ES-I3 (cell line): ENCODE measurements at regions not wholly inside any gene's neighbourhood (a gene's known extent, or its start where the extent isn't known, plus 50 kb on each side); places are given as distances from the start of the nearest gene placed in this dataset.

Source experiments
- H3K36me3 ChIP-seq: 2 replicates; pipeline ENCODE4 v1.6.1; 2013; ENCODE audit warnings: mild to moderate bottlenecking, low read length, control low read depth, moderate library complexity; ENCODE audit not compliant: insufficient read depth
- H3K4me1 ChIP-seq: 2 replicates; pipeline ENCODE4 v1.6.1; 2013; ENCODE audit warnings: mild to moderate bottlenecking, control low read depth, low read length; ENCODE audit not compliant: insufficient read depth
- H3K9ac ChIP-seq: 2 replicates; pipeline ENCODE4 v1.6.1; 2013; ENCODE audit warnings: low read depth, mild to moderate bottlenecking, low read length, moderate library complexity
- H3K9me3 ChIP-seq: 2 replicates; pipeline ENCODE4 v1.6.1; 2013; ENCODE audit warnings: mild to moderate bottlenecking, low read length, moderate library complexity; ENCODE audit not compliant: control insufficient read depth, insufficient read depth

DNA sequence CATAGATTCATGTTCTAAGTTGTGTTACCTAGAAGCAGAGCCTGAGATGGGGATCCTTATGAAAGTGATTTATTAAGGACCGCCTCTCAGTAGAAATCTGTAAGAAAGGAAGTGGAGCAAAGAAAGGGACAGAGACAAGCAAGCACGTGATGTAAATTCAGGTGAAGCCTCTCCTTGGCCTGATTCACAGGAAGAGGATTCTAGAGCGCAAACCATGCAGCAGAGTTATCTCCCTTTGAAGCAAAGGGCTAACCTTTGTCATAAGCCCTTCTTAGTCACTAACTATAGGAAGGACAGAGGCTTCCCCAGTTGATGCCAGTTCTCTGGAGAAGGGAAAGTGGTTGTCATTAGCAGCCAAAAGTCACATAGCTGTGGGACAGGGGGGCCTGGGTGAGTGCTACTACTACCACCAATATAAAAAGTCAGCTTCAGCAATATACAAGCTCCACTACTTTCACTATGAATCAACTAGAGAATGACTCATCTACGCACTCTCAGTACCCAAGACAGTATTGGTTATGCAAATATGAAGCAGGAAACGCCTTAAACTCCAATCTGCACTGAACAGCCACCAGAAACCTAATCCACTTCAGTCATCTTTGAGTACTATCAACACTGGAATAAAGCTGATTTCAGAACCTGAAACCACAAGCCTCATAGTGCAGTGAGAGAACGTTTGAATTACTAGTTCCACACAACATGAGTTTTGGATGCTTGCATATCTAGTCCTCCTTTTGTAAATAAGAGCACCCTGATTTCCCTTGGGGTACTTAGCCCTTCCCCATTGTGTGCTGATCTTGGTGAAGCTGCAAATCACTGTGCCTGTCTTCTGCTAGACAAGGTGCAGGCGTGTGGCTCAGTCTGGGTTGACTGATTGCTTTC is 162.7 kb downstream of the ZNF608 start:
- Histone ChIP-seq H3K4me1 (peaks cover 26% of the 10 kb centered on the region), H3K36me3 (no peaks in the 10 kb centered on the region), H3K9me3 (no peaks in the 10 kb centered on the region), H3K9ac (no peak overlapping the region)

DNA sequence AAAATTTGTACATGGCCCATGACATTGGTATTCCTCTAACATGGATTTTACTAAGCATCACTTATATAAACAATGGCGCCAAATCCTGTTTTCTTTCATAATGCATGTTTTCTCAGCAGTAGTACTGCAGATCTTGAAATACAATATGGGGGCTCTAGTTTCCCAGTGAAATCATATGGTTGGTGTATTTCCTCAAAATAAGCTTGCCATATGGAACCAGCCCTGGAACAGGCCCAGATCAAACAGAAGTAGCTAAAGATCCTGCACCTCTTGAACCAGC is 163.9 kb downstream of the ZNF608 start:
- no peaks in the 10 kb centered on the region for H3K9me3 ChIP-seq
- H3K36me3 ChIP-seq, result no peaks in the 10 kb centered on the region
- H3K9ac ChIP-seq, result no peak overlapping the region
- H3K4me1 ChIP-seq, result peaks cover 26% of the 10 kb centered on the region

DNA sequence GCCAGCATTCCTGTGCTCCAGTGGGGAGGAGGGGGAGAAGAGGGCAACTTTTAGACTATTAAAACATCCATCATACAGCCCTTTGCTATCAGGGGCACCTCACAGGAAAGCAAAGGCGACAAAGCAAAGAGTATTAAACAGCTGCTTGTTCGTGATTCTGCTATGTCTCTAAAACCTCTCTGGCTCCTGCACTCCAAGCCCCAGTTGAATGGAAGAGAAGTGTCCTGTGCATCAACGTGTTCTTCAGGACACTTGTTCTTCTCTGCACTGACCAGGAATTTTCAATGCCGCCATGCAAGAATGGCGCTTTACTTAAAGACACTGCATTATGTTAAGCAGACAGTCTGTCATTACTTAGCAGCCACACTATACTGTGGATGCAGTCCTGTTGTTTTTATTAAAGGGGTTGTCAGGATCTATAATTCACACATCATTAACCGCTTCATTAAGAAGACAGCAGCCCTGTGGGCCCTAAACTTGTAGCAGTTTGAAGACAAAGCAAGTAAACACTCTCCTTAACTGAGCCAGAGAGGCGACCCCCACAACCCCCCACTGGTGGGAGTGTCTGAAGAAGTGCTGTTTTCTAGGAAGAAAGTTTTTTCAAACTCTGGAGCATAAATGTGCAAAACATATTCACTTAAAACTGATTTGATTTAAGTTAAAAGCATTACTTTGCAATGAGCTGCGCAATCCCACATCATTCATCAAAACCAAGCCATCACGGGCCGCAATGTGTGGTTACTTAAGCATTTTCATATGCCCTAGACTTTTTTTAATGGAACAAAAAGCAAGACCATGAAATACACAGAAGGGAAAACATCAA is 164.5 kb downstream of the ZNF608 start:
- Histone ChIP-seq H3K9me3 (no peaks in the 10 kb centered on the region), H3K36me3 (no peaks in the 10 kb centered on the region), H3K4me1 (peaks cover 26% of the 10 kb centered on the region), H3K9ac (no peak overlapping the region)

DNA sequence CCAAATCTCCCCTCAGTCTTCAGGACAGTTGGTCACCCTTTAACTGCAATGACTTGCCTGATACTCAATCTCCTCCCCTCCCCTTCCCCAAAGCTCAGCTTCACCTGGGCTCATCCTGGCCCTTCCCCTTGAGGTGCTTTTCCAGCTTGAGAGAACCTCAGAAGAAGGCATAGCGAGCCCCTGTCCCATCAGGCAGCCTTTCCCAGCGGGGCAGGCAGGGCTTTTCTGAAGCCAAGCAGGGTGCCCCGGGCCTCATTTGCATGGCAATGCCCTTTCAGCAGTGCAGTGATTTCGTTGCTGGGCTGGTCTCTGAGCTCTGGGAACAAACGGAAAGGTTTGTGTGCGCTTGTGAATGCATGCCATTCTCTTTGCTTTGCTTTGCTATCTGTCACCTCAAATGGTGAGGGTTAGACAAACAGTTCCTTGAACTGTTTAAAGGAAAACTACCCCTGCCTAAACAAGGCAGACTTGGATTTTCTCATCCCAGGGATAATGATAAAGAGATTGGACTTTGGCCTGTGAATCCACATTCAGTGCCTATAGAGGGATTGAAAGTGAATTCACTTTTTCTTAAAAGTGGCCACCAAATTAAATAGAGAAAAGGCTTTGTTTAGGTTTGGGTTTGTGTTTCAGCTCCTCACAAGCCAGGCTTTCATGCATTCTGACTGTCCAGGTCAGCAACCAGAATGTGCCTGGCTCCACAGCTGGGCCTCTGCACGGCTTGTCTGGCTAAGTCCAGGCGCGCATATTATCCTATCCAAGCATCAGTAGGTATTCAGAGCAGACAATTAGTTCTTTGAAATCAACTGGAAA is 165.3 kb downstream of the ZNF608 start:
- H3K36me3 ChIP-seq, result no peaks in the 10 kb centered on the region
- peaks cover 26% of the 10 kb centered on the region for H3K4me1 ChIP-seq
- no peak overlapping the region for H3K9ac ChIP-seq
- H3K9me3 ChIP-seq, result no peaks in the 10 kb centered on the region

DNA sequence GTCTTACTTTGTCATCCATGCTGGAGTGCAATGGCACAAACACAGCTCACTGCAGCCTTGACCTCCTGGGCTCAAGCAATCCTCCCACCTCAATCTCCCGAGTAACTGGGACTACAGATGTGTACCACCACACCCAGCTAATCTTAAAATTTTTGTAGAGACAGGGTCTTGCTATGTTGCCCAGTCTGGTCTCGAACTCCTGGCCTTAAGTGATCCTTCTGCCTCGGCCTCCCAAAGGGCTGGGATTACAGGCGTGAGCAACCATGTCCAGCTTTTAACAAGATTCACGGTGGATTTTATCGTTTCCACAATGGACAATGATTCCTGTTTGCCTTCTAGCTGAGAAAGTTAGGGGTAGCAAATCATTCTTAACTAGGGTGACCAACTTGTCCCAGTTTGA is 165.9 kb downstream of the ZNF608 start:
- Histone ChIP-seq H3K36me3 (no peaks in the 10 kb centered on the region), H3K9me3 (no peaks in the 10 kb centered on the region), H3K4me1 (peaks cover 26% of the 10 kb centered on the region), H3K9ac (no peak overlapping the region)

DNA sequence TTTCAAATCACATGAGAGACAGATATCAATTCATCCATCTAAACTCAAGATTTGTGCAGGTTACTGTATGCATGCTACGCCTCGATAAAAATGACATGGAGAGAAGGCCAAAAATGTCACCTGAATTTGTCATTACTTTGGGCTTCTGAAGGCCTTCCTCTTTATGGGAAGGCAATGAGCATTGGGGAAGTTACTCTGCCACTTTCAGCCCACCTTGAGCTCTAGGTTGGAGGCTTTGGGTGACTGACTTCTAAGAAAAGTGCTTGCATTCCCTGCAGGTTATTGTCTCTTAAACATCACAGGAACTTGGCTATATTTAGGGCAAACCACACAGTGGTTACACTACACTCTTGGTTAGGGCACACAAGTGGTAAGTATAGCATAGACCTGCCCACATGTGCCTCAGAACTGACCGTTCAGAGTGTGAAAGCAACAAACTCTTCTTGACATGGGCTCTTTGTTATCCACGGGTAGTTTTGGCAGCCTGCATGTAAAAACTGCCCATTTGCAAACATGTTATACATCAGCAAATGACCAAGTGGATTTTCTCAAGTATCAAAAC is 169.5 kb downstream of the ZNF608 start:
- H3K36me3 ChIP-seq, result no peaks in the 10 kb centered on the region
- no peak overlapping the region for H3K9ac ChIP-seq
- no peaks in the 10 kb centered on the region for H3K9me3 ChIP-seq
- peaks cover 21% of the 10 kb centered on the region for H3K4me1 ChIP-seq

DNA sequence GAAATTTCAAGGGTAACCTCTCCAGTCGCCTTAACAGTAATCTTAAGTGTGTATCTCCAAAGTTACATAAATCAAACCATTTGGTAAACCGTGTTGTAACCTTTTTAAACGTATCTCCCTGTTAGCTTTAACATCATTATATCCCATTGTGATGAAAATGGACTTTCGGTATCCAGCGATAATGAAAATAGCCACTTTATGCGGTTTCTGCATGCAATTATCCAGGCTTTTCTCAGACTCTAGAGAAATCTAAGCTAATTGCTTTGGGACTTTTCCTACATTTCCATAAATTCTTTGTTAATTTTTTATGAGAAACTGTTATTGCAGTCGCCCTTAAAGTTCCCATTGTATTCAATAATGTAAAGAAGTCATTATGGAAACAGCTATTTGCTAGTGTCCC is 170.7 kb downstream of the ZNF608 start:
- no peaks in the 10 kb centered on the region for H3K36me3 ChIP-seq
- no peaks in the 10 kb centered on the region for H3K9me3 ChIP-seq
- no peak overlapping the region for H3K9ac ChIP-seq
- peaks cover 12% of the 10 kb centered on the region for H3K4me1 ChIP-seq

DNA sequence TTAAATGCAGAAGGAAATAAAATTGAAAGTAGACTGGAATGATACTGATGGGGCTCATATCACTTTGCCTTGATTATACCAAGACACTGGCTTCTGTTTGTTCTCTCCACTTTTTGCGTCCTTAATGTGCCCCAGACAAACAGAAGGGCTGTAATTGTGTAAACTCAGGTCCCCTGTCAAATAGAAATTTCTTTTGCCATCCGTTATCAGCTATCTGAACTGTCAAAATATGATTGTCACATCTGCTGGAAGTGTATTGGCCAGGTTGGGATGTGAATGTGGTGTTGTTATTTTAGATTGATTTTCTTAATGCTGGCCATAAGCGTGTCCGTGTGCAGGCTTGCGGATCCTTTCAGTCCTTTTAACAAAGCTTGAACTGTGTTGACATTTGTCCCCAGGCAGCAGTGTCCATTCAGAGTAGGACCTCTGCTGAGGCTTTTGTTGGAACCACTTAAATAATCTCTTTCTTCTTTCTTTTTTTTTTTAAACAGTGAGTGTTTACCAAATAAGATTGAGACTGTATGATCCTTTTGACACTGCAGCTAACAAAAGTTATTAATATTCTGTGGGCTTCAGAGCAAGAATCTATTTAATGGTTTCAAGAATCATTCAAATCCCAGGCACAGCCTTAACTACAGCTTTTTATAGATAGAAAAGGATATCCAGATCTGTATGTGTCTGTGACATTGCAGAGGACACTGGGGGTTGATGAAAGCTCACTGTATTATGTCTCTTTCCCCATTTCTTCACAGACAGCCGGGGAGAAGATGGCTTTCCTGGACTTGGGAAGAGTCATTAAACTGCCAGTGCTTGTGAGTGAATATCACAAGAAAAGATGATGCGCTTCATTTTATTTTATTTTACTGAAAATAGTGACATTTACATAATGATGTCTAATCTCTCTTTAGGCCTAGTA is 171.7 kb downstream of the ZNF608 start:
- H3K9me3 ChIP-seq, result no peaks in the 10 kb centered on the region
- peaks cover 12% of the 10 kb centered on the region for H3K4me1 ChIP-seq

DNA sequence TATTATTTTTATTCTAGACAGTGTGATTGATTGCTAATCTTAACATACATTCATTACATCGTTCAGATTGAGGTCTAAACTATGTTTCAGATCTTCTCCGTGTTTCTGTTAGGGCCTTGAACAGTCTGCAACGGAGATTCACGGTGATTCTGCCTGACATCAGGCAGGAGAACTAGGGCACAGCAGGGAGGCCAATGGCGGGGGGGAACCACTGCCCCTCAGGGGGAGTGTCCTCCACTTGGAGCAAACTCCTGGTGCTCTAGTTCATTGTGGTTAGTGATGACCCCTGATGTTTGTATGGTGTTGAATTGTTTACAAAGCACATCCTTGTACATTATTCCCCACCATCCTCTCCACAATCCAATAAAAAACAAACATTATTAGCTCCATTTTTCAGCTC is 173.5 kb downstream of the ZNF608 start:
- H3K9me3 ChIP-seq, result no peaks in the 10 kb centered on the region
- H3K4me1 ChIP-seq, result peaks cover 12% of the 10 kb centered on the region
- no peaks in the 10 kb centered on the region for H3K36me3 ChIP-seq
- no peak overlapping the region for H3K9ac ChIP-seq

More for the DNA sequence above, 171.7 kb downstream of the ZNF608 start:
- Histone ChIP-seq H3K9ac (no peak overlapping the region), H3K36me3 (no peaks in the 10 kb centered on the region)

DNA sequence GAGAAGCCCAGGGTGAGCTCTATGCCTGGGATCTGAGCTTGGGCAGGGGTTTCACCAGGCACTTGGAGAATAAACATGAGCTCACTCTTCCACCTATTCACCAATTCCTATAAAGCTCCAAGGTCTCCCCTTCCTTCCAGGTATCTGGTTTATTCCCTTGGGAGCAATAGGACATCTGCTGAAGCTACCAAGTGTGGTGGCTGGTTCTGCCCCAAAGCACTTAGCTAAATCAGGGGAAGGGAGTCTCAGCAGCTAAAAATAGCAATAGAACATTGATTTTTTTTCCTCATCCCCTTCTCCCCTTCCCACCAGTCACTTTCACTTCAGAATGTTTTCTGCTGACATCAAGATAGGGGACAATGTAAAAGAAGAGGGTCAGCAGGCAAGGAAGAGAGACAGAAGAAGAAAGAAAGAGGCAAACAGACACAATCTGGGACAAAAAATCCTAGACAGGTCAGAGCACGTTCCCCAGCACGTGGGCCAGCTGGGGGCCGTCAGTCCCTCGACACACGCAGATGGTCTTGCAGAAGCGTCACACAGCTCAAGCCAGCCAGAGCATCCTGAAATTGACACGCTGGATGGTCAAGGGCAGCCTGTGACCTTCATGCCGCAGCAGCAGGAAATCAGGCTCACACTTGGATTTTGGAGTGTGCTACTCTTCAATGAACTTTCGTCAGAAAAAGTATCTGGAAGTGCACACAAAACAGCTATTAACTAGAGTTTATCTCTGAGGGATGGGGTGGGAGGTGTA is 176.0 kb downstream of the ZNF608 start:
- Histone ChIP-seq H3K9me3 (no peaks in the 10 kb centered on the region), H3K9ac (no peak overlapping the region), H3K36me3 (no peaks in the 10 kb centered on the region), H3K4me1 (peaks cover 12% of the 10 kb centered on the region)

DNA sequence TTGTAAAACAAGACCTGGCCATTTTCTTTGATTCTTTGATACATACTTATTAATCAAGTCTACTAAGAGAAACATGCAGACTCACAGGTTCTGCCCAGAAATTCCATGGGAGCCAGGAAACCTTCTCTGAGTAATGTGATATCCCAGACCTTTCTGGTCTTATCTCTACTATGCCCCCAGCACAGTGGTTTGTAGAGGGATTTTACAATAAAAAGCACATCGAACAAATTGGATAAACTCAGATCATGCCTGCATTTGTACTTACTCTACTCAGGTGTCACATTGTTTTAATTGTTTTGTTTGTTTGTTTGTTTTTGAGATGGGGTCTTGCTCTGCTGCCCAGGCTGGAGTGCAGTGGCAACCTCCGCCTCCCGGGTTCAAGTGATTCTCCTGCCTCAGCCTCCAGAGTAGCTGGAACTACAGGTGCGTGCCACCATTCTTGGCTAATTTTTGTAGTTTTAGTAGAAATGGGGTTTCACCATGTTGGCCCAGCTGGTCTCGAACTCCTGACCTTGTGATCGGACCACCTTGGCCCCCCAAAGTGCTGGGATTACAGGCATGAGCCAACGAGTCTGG is 179.5 kb downstream of the ZNF608 start:
- Histone ChIP-seq H3K9me3 (no peaks in the 10 kb centered on the region), H3K4me1 (no peaks in the 10 kb centered on the region), H3K9ac (no peak overlapping the region), H3K36me3 (no peaks in the 10 kb centered on the region)

DNA sequence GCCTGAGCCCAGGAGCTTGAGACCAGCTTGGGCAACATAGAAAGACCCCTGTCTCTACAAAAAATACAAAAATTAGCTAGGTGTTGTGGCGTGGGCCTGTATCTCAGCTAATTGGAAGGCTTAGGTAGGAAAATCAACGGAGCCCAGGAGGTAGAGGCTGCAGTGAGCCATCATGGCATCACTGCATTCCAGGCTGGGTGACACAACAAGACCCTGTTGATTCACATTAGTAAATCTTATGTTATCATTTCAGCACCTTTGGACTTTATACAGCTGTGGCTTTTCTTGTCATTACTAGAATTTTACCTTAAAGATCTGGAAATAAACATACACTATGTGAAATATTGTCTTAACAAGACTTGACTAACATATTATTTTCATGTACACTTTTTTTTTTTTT is 185.0 kb downstream of the ZNF608 start:
- H3K9ac ChIP-seq, result no peak overlapping the region
- no peaks in the 10 kb centered on the region for H3K36me3 ChIP-seq
- no peaks in the 10 kb centered on the region for H3K9me3 ChIP-seq
- H3K4me1 ChIP-seq, result no peaks in the 10 kb centered on the region

DNA sequence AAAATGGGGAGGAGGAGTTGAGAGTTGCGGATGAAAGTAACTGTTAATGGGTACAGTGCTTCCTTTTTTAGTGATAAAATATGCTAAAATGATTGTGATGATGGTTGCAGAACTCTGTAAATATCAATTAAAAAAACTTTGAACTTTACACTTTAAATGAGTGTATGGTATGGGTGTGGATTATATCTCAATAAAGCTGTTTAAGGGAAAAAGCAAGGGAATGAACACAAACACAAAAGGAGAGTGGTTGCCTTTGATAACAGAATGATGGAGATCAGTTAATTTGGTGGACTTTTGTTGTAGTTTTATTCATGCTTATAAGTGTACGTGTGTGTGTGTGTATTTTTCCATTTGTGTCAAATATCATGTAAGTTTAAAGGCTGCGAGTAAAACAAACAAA is 186.1 kb downstream of the ZNF608 start:
- no peaks in the 10 kb centered on the region for H3K9me3 ChIP-seq
- no peaks in the 10 kb centered on the region for H3K4me1 ChIP-seq
- H3K36me3 ChIP-seq, result no peaks in the 10 kb centered on the region

More for the DNA sequence above, 186.1 kb downstream of the ZNF608 start:
- H3K9ac ChIP-seq, result no peak overlapping the region
